H1 (cell line): ENCODE measurements at regions not wholly inside any gene's neighbourhood (a gene's known extent, or its start where the extent isn't known, plus 50 kb on each side); places are given as distances from the start of the nearest gene placed in this dataset.

ENCODE experiments used
- CTCF ChIA-PET: fragments of 300-600 bp; sonication (Branson Sonifier 250); formaldehyde crosslinking; loops from one replicate; lab custom pipeline; 2021; ENCODE audit not compliant: partially characterized antibody; lab: Charles Lee
- POLR2A ChIA-PET: fragments of 300-600 bp; sonication (Branson Sonifier 250); formaldehyde crosslinking; loops from one replicate; lab custom pipeline; 2021; ENCODE audit warnings: inconsistent platforms; ENCODE audit not compliant: partially characterized antibody; lab: Charles Lee
- DNase-seq, 2 experiments: peaks; one replicate each; pipeline versions ENCODE4 v3.0.0 to v3.0.0-alpha.2; 2010 to 2022; ENCODE audit warnings: low spot score in 2 of 2, low read depth in 1 of 2, mixed read lengths in 1 of 2
- FAIRE-seq: peaks from 2 replicates; lab custom pipeline; 2011; peaks lifted over from hg19 to GRCh38; lab: Jason Lieb, UNC
- H2AFZ ChIP-seq: 2 replicates; pipeline ENCODE4 v1.8.1; 2012; ENCODE audit warnings: low read length, inconsistent platforms
- H2AK5ac ChIP-seq: 2 replicates; pipeline ENCODE4 v1.6.1; 2013; ENCODE audit warnings: low read depth, low read length
- H2BK120ac ChIP-seq: replicated peaks from 2 replicates; pipeline ENCODE3; 2013; ENCODE audit warnings: low read depth, low read length, inconsistent platforms
- H2BK12ac ChIP-seq: 2 replicates; pipeline ENCODE4 v1.6.1; 2013; ENCODE audit warnings: low read depth, low read length
- H2BK15ac ChIP-seq: 2 replicates; pipeline ENCODE4 v1.6.1; 2013; ENCODE audit warnings: low read length
- H2BK20ac ChIP-seq: 2 replicates; pipeline ENCODE4 v1.6.1; 2013; ENCODE audit warnings: low read length
- H2BK5ac ChIP-seq: 2 replicates; pipeline ENCODE4 v1.6.1; 2013; ENCODE audit warnings: low read depth, low read length
- H3K14ac ChIP-seq: 2 replicates; pipeline ENCODE4 v1.6.1; 2013; ENCODE audit warnings: inconsistent platforms; ENCODE audit not compliant: insufficient read length
- H3K18ac ChIP-seq: 2 replicates; pipeline ENCODE4 v1.6.1; 2013; ENCODE audit warnings: low read length; ENCODE audit errors: extremely low read depth
- H3K23ac ChIP-seq: 2 replicates; pipeline ENCODE4 v1.6.1; 2013; ENCODE audit warnings: inconsistent platforms; ENCODE audit not compliant: insufficient read length
- H3K23me2 ChIP-seq: 2 replicates; pipeline ENCODE4 v1.6.1; 2013; ENCODE audit warnings: low read depth, low read length
- H3K27ac ChIP-seq: 2 replicates; pipeline ENCODE4 v1.6.1; 2011; ENCODE audit warnings: low read depth, low read length, inconsistent platforms
- H3K27me3 ChIP-seq, 4 experiments: replicated peaks in 1 of 4; 1 replicate in 1 of 4; 2 replicates in 3 of 4; pipeline versions ENCODE4 v1.6.1 to v1.8.1; 2011 to 2013; ENCODE audit warnings: low read length in 3 of 4, mild to moderate bottlenecking in 3 of 4, inconsistent platforms in 2 of 4, mixed read lengths in 2 of 4, moderate library complexity in 1 of 4; ENCODE audit not compliant: control insufficient read depth in 3 of 4, insufficient read depth in 3 of 4; ENCODE audit errors: extremely low read depth in 1 of 4
- H3K36me3 ChIP-seq, 4 experiments: 2 replicates each; pipeline versions ENCODE4 v1.6.1 to v1.8.1; 2011 to 2013; ENCODE audit warnings: mild to moderate bottlenecking in 4 of 4, low read length in 3 of 4, moderate library complexity in 2 of 4, control low read depth in 1 of 4, inconsistent platforms in 1 of 4; ENCODE audit not compliant: insufficient read depth in 4 of 4, control insufficient read depth in 2 of 4
- H3K4ac ChIP-seq: replicated peaks from 2 replicates; pipeline ENCODE3; 2013; ENCODE audit warnings: low read length, low read depth, mixed read lengths, inconsistent platforms; ENCODE audit not compliant: insufficient read length
- H3K4me1 ChIP-seq, 4 experiments: replicated peaks in 1 of 4; 1 replicate in 1 of 4; 2 replicates in 3 of 4; pipeline versions ENCODE4 v1.6.1 to v1.8.1; 2011 to 2013; ENCODE audit warnings: low read length in 3 of 4, inconsistent platforms in 2 of 4, mixed read lengths in 1 of 4; ENCODE audit not compliant: insufficient read depth in 4 of 4, control insufficient read depth in 3 of 4
- H3K4me2 ChIP-seq, 2 experiments: 2 replicates each; pipeline versions ENCODE4 v1.6.1 to v1.8.1; 2011 to 2013; ENCODE audit warnings: low read depth in 2 of 2, low read length in 2 of 2, control low read depth in 1 of 2, inconsistent platforms in 1 of 2, mild to moderate bottlenecking in 1 of 2; ENCODE audit not compliant: insufficient read depth in 1 of 2
- H3K4me3 ChIP-seq, 4 experiments: fragments of 200-600, 300-600 bp in 1 of 4; sonication (generic), shearing (Covaris generic), sonication (Bioruptor Twin) in 1 of 4; 2 replicates each; pipeline versions ENCODE4 v1.5.1 to v1.8.1; 2011 to 2016; ENCODE audit warnings: low read length in 4 of 4, low read depth in 3 of 4, control low read depth in 2 of 4, inconsistent platforms in 2 of 4, mild to moderate bottlenecking in 2 of 4, mixed read lengths in 1 of 4, moderate library complexity in 1 of 4; ENCODE audit not compliant: insufficient read depth in 2 of 4; ENCODE audit errors: extremely low read depth in 1 of 4
- H3K56ac ChIP-seq: replicated peaks from 2 replicates; pipeline ENCODE3; 2013; ENCODE audit warnings: low read depth, mild to moderate bottlenecking, mixed read lengths, low read length, inconsistent platforms; ENCODE audit not compliant: insufficient read length
- H3K79me1 ChIP-seq: 2 replicates; pipeline ENCODE4 v1.6.1; 2013; ENCODE audit warnings: low read depth, low read length, control low read depth
- H3K79me2 ChIP-seq, 2 experiments: 2 replicates each; pipeline versions ENCODE4 v1.6.1 to v1.8.1; 2012 to 2013; ENCODE audit warnings: low read length in 2 of 2, mild to moderate bottlenecking in 2 of 2, inconsistent platforms in 1 of 2; ENCODE audit not compliant: insufficient read depth in 2 of 2, control insufficient read depth in 1 of 2
- H3K9ac ChIP-seq, 4 experiments: replicated peaks in 1 of 4; 1 replicate in 1 of 4; 2 replicates in 3 of 4; pipeline versions ENCODE4 v1.6.1 to v1.8.1; 2011 to 2013; ENCODE audit warnings: low read depth in 3 of 4, low read length in 3 of 4, control low read depth in 2 of 4, mild to moderate bottlenecking in 2 of 4, moderate library complexity in 2 of 4, inconsistent platforms in 1 of 4; ENCODE audit errors: extremely low read depth in 1 of 4
- H3K9me3 ChIP-seq, 2 experiments: 2 replicates each; pipeline versions ENCODE4 v1.6.1 to v1.8.1; 2012 to 2013; ENCODE audit warnings: mild to moderate bottlenecking in 2 of 2, moderate library complexity in 2 of 2, control low read depth in 1 of 2, inconsistent platforms in 1 of 2, low read depth in 1 of 2, low read length in 1 of 2, mixed read lengths in 1 of 2; ENCODE audit not compliant: insufficient read depth in 2 of 2
- H4K20me1 ChIP-seq, 2 experiments: replicated peaks in 1 of 2; 2 replicates each; pipeline versions ENCODE3 to v1.8.1; 2011 to 2013; ENCODE audit warnings: inconsistent platforms in 2 of 2, low read length in 2 of 2, mild to moderate bottlenecking in 1 of 2; ENCODE audit not compliant: insufficient read depth in 2 of 2, control insufficient read depth in 1 of 2
- H4K5ac ChIP-seq: 2 replicates; pipeline ENCODE4 v1.6.1; 2013; ENCODE audit warnings: low read length, low read depth, mixed read lengths, inconsistent platforms; ENCODE audit not compliant: insufficient read length
- H4K8ac ChIP-seq: 2 replicates; pipeline ENCODE4 v1.8.0; 2013; ENCODE audit warnings: mild to moderate bottlenecking, moderate library complexity, low read length, inconsistent platforms; ENCODE audit not compliant: insufficient read depth; ENCODE audit errors: extremely low read depth
- H4K91ac ChIP-seq: replicated peaks from 2 replicates; pipeline ENCODE3; 2013; ENCODE audit warnings: low read length, mixed read lengths, inconsistent platforms; ENCODE audit not compliant: insufficient read length
- BRCA1 ChIP-seq: IDR thresholded peaks from 2 replicates; pipeline ENCODE4 v1.6.1; 2012; ENCODE audit warnings: low read depth, low read length, improper control_type of control experiment
- CBX8 ChIP-seq: fragments of 300-800, 300-1000 bp; sonication (generic); IDR thresholded peaks from 2 replicates; pipeline ENCODE4 v1.7.1; 2016; ENCODE audit warnings: low read depth, low read length, borderline replicate concordance
- CHD1 ChIP-seq: IDR thresholded peaks from 2 replicates; pipeline ENCODE4 v1.6.1; 2012; ENCODE audit warnings: low read depth, low read length, improper control_type of control experiment
- CTBP2 ChIP-seq: IDR thresholded peaks from 2 replicates; pipeline ENCODE4 v1.7.0; 2011; ENCODE audit warnings: borderline replicate concordance, mild to moderate bottlenecking, moderate library complexity, mixed read lengths, low read length; ENCODE audit not compliant: insufficient read depth, insufficient read length
- EGR1 ChIP-seq: IDR thresholded peaks from 2 replicates; pipeline ENCODE4 v1.6.1; 2011; ENCODE audit warnings: low read depth, low read length, borderline replicate concordance
- EZH2 ChIP-seq: fragments of 200-600 bp; sonication (generic); IDR thresholded peaks from 2 replicates; pipeline ENCODE4 v1.7.1; 2012; ENCODE audit warnings: low read depth, mild to moderate bottlenecking, moderate library complexity, low read length, inconsistent platforms; ENCODE audit not compliant: severe bottlenecking
- GTF2F1 ChIP-seq: IDR thresholded peaks from 2 replicates; pipeline ENCODE4 v1.6.1; 2012; ENCODE audit warnings: low read depth, low read length, improper control_type of control experiment, borderline replicate concordance
- MAFK ChIP-seq: IDR thresholded peaks from 2 replicates; pipeline ENCODE4 v1.6.1; 2012; ENCODE audit warnings: low read depth, mild to moderate bottlenecking, improper control_type of control experiment, low read length
- RAD21 ChIP-seq, 2 experiments: IDR thresholded peaks in 1 of 2; conservative IDR thresholded peaks in 1 of 2; 2 replicates each; pipeline ENCODE4 v1.6.1; 2011; ENCODE audit warnings: low read depth in 2 of 2, low read length in 2 of 2, improper control_type of control experiment in 1 of 2, inconsistent platforms in 1 of 2, mild to moderate bottlenecking in 1 of 2, moderate library complexity in 1 of 2
- RNF2 ChIP-seq: fragments of 200-900, 300-1000 bp; sonication (generic); IDR thresholded peaks from 2 replicates; pipeline ENCODE4 v1.7.1; 2016; ENCODE audit warnings: borderline replicate concordance, low read depth, mild to moderate bottlenecking, antibody characterized with exemption, low read length; ENCODE audit not compliant: poor library complexity, severe bottlenecking; ENCODE audit errors: missing control alignments
- SIRT6 ChIP-seq: IDR thresholded peaks from one replicate; pipeline ENCODE4 v1.7.1; 2012; ENCODE audit warnings: low read length, inconsistent platforms
- SRF ChIP-seq: IDR thresholded peaks from 2 replicates; pipeline ENCODE4 v1.6.1; 2011; ENCODE audit warnings: mild to moderate bottlenecking, low read depth, low read length, moderate library complexity
- SUZ12 ChIP-seq: fragments of 200-600 bp; sonication (generic); IDR thresholded peaks from 2 replicates; pipeline ENCODE4 v1.6.1; 2012; ENCODE audit warnings: mild to moderate bottlenecking, inconsistent platforms, low read length, moderate library complexity, mixed read lengths
- TAF1 ChIP-seq: IDR thresholded peaks from 2 replicates; pipeline ENCODE4 v1.6.1; 2011; ENCODE audit warnings: mild to moderate bottlenecking, low read depth, low read length
- ZNF274 ChIP-seq: IDR thresholded peaks from 2 replicates; pipeline ENCODE4 v1.7.0; 2012; ENCODE audit warnings: low read length, borderline replicate concordance; ENCODE audit errors: extremely low read depth
- whole genome bisulfite sequencing, 2 experiments: shearing (Covaris generic) in 1 of 2; methylation state at CpG; one replicate each; pipeline versions ENCODE4 v1.1.6 to v1.1.7; 2013 to 2015; ENCODE audit warnings: low lambda C conversion rate in 2 of 2, mixed read lengths in 2 of 2, inconsistent platforms in 1 of 2, low coverage in 1 of 2, missing lambda C conversion rate in 1 of 2; ENCODE audit not compliant: insufficient replicate concordance in 2 of 2, insufficient coverage in 1 of 2, insufficient read length in 1 of 2; ENCODE audit errors: extremely low coverage in 1 of 2, missing lambda C conversion rate in 1 of 2; 5-methylcytosine and 5-hydroxymethylcytosine counted together

DNA sequence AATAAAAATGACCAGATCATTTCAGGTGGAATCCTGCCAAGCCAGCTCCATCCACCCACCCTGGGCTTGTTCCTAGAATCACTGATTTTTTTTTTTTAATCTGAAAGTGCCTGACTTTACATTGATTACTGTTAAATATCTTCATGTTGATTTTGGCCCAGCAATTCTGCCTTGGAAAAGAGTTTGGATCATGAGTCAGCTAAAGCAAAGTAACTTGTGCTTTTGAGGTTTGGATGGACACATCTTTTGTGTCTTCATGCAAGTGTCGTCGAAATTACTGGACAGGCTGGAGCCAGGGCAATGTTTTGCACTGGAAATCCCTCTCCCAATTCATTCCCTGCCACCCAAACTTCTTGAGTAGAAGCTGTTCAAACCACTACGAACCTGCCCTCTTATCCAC lies 164.0 kb upstream of the SYT13 start:
- H3K79me2 ChIP-seq, result no peaks in the 10 kb centered on the region
- H4K8ac ChIP-seq, result no peak overlapping the region
- ChIA-PET POLR2A (no interaction called here), CTCF (interaction anchor here (1.0 to 1.4 kb wide), 2 partner anchors 11 to 35 kb away, joined by 3 to 4 read pairs; no protein-coding TSS in a partner anchor)
- 89% methylated on average over 3 of the region's 3 CpGs; no CpG with 5 or more reads in 1 of the 2 experiments for WGBS, 2 experiments
- no peak overlapping the region for H3K9ac ChIP-seq
- H3K23ac ChIP-seq, result no peak overlapping the region
- no peak overlapping the region for H3K4me3 ChIP-seq
- H2BK20ac ChIP-seq, result no peak overlapping the region
- no peak overlapping the region for H4K5ac ChIP-seq
- no peak for FAIRE-seq
- H3K14ac ChIP-seq, result no peak overlapping the region
- no peak overlapping the region for H3K56ac ChIP-seq
- H3K4me1 ChIP-seq, result no peaks in the 10 kb centered on the region
- no peaks in the 10 kb centered on the region for H4K20me1 ChIP-seq
- DNase-seq, result no peak
- H3K27me3 ChIP-seq, result 0 out of 7 replicates have a peak, but pooled peaks cover 0 to 1% (median 0%) of the 10 kb centered on the region in 4 experiments
- H2BK5ac ChIP-seq, result no peak overlapping the region
- H3K9me3 ChIP-seq, result no peaks in the 10 kb centered on the region
- no peak overlapping the region for H3K4ac ChIP-seq
- H3K4me2 ChIP-seq, result no peak overlapping the region
- no peak overlapping the region for H2BK120ac ChIP-seq
- H3K18ac ChIP-seq, result no peak overlapping the region
- no peak overlapping the region for H2BK12ac ChIP-seq
- H3K79me1 ChIP-seq, result no peaks in the 10 kb centered on the region
- H2AFZ ChIP-seq, result no peak overlapping the region
- H2AK5ac ChIP-seq, result no peak overlapping the region
- no peak overlapping the region for H2BK15ac ChIP-seq
- no peaks in the 10 kb centered on the region for H3K36me3 ChIP-seq
- no peak overlapping the region for H3K27ac ChIP-seq
- no peak overlapping the region for H4K91ac ChIP-seq
- no peaks in the 10 kb centered on the region for H3K23me2 ChIP-seq
- TF ChIP-seq TAF1 (no peak), SUZ12 (no peak), SRF (no peak), BRCA1 (no peak), CBX8 (no peak), EGR1 (no peak), SIRT6 (no peak), ZNF274 (no peak), RNF2 (no peak), GTF2F1 (no peak), CTBP2 (no peak), RAD21 (IDR thresholded peaks at IDR 0.05 in 1 of 2, conservative IDR thresholded peaks at IDR 0.05 in 1 of 2; ENCODE audit: low read depth in 2 of 2, low read length in 2 of 2) (no peak), MAFK (no peak), EZH2 (no peak), CHD1 (no peak)
